T1000 (cell line): ENCODE measurements at regions not wholly inside any gene's neighbourhood (a gene's known extent, or its start where the extent isn't known, plus 50 kb on each side); places are given as distances from the start of the nearest gene placed in this dataset.
"Not testable (repeated sequence)": the region's sequence is repeated elsewhere in the genome, so short reads cannot be mapped to it uniquely, and the experiment has no call there.

Experiments used
- DNase-seq: peaks from one replicate; lab custom pipeline; 2025; ENCODE audit warnings: mixed read lengths; lab: John Stamatoyannopoulos, UW

DNA sequence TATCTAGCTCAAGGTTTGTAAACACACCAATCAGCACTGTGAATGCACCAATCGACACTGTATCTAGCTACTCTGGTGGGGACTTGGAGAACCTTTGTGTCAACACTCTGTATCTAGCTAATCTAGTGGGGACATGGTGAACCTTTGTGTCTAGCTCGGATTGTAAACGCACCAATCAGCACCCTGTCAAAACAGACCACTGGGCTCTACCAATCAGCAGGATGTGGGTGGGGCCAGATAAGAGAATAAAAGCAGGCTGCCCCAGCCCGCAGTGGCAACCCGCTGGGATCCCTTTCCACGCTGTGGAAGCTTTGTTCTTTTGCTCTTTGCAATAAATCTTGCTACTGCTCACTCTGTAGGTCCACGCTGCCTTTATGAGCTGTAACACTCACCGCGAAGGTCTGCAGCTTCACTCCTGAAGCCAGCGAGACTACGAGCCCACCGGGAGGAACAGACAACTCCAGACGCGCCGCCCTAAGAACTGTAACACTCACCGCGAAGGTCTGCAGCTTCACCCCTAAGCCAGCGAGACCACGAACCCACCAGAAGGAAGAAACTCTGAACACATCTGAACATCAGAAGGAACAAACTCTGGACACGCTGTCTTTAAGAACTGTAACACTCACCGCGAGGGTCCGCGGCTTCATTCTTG is 128.5 kb downstream of the MRPL14 start:
- not testable (repeated sequence) for DNase-seq

DNA sequence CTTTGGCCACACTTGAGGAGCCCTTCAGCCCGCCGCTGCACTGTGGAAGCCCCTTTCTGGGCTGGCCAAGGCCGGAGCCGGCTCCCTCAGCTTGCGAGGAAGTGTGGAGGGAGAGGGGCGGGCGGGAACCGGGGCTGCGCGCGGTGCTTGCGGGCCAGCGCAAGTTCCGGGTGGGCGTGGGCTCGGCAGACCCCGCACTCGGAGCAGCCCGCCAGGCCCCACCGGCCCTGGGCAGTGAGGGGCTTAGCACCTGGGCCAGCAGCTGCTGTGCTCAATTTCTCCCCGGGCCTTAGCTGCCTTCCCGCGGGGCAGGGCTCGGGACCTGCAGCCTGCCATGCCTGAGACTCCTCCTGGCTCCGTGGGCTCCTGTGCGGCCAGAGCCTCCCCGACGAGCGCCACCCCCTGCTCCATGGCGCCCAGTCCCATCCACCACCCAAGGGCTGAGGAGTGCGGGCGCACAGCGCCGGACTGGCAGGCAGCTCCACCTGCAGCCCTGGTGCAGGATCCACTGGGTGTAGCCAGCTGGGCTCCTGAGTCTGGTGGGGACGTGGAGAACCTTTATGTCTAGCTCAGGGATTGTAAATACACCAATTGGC is 129.2 kb downstream of the MRPL14 start:
- DNase-seq, result not testable (repeated sequence)

DNA sequence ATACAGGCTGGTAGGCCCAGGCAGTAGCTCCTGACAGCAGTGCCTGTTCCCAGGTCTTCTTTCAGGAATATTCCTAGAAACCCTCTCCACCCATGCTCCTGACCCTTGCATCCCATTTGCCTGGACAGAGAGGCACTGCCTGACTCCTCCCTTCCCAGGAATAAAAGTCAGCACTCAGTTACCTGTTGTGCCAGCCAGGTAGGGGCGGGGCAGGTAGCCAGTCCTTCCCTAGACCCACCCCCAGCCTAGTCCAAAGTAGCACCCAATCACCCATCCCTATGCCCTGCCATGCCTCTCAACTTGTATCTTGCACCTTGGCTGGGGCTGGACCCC is 129.9 kb downstream of the MRPL14 start:
- DNase-seq, result no peak

DNA sequence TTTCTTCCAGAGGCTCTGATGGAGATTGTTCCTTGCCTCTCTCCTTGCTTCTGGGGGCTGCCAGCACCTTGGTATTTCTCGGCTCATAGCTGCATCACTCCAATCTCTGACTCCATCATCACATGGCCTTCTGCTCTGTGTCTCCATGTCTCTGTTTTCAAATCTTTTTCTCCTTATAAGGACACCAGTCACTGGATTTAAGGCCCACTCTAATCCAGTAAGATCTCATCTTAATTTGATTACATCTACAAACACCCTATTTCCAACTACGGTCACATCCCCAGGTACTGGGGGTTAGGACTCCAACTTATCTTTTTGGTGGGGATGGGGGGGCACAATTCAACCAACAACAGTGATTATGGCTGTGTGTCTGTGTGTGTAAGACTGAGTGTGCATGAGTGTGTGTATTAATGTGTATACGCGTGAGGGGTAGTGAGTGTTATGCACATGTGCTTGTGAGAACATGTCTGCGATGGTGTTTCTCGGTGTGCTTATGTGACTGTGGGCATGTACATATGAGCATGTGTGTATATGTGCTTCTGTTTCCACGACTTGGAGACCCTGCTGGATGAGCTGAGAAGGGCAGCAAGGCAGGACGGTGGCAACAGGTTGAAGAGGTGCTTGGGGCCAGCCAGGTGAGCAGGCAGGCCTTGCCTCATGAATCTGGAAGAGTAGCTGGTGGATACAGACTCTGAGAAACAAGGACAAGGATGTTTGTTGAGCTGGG is 130.5 kb downstream of the MRPL14 start:
- no peak for DNase-seq

DNA sequence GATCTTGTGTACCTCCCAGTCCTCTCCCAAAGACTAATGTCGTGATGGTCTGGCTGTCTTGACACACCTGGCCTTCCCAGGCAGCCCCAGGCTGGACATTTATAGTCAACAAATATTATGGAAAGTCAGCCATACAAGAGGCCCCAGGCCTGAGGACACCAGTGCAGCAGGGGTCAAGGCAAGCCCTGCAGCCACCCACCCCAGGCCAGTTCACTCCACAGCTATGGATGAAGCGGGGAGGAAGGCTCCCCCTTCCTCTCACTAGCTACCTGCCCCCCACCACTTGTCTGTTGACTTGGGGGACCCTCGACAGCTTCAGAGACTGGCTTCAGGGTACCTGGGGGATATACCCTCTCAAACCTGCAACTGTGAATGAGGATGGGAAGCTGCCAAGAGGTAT is 132.1 kb downstream of the MRPL14 start:
- DNase-seq, result no peak

DNA sequence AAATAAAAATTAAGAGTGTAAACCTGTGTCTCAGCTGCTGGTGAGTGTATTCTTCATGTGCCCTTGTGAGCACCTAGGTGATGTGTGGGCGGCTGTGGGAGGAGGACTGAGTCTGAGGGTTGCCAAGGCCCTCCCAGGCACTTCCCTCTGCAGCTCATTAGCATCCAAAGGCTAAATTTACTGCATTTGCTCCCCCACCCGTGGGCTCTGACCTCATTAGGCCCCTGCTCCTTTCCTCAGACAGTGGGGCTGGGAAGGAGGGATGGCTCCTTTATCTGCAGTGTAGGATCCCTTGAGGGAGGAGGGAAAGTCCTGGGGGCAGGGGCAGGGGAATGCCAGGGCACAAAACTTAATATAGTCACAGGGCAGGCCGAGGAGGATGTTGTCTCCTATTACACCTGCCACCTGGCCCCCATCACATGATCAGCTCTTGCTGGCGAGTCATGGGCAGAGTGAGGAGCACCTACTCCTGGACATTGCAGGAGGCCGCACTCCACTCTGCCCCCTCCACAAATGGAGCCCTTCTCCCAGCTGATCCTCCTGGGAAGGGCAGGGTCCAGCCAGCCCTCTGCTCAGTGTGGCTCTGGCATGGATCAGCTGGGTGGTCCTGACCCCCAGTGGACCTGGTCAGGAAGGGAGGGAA is 133.2 kb downstream of the MRPL14 start:
- DNase-seq, result no peak

DNA sequence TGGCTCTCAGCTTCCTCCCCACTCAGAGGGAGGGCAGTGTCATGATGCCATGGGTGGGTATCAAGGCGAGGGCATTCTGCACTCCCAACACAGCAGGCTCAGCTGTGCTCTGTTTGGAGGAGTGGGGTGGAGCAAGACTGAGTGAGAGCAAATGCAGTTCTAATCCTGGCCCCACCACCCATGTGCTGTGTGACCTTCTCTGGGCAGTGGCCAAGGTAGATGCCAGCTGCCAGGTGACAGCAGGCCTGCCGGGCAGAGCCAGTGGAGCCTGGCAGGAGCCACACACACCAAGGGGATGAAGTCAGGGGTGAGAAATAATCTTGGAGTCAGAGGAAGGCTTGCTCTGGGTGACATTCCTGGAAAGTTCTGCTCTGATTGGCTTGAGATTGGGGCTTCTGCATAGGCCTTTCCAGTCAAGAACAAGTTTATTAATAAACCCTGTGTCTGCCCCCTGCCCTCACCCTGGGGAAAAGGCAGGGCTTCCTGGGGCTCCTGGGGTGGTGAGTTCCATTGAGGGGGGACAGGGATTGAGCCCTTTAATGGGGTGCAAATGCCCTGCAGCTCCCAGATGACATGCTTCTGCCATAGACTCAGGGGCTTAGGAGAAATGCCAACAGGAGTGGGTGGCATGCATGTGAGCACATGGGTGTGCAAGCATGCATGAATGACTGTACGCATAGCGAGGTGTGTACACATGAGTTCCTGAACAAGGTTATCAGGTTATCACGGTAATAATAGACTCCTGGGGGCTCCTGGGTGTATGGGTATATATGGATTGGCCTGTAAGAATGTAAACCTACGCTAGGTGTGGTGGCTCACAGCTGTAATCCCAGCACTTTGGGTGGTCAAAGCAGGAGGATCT is 134.2 kb downstream of the MRPL14 start:
- no peak for DNase-seq

DNA sequence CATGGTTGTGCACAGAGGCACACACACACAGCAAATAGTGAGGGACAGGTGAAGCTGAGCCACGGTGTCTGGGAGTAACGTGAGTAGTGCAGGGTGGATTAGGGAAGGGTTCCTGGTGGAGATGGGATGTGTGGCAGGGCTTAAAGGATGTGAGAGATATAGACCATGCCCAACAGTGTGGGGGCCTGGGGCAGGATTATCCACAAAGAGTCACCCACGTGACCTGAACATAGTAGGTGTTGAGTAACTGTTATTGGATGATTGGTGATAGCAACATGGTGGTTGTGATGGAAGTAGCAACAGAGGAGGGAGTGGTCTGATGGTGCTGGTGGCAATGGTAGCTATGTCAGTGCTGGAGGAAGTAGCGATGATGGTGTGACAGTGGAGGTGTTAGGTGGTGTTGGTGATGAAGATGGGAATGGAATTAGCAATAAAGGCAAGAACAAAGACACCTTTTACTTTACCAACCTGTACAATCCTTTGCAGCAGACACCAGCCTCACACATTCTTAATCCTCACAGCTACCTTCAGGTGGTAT is 135.1 kb downstream of the MRPL14 start:
- DNase-seq, result no peak

DNA sequence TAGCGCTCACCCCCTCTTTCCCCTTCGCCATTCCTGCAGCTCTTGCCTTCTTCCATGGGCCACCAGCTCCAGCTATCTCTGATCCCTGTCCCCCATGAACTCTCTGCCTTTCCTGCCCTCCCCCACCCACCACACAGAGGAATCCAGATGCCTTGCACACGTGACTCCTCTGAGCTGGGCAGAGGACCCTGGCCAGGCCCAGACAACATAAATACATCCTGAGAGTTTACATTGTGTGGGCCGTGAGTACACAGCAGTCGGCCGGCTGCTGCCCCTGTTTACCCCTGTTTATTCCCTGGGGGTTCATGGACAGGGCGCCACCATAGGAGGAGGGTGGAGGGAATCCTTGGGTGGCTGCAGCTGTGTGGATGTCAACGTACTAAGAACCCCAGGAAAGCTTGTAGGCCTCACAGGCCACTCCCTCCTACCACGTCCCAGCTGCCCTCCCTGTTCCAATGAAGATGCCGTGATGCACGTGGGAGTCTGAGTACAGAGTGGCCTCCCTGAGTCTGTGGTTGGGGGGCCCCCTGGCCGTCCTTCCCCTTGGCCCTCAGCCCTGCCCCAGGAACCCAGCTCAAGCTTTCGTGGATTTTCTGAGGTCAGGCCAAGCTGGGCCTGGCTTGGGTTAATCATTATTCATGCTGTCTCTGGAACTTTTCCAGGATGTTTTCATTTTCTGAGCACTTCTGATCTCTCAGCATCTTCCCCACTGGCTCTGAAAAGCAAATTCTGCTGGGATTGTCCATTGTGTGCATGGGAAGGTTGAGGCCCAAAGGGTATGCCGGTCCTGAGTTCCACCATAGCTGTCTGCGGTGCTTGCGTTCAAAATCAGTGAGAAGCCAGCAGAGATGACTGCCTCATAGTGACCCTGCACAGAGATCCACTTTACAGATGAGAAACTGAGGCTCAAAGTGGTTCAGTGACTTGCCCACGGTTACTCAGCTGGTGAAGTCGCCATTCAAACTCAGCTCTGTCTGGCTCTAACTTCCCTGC is 136.3 kb downstream of the MRPL14 start:
- DNase-seq, result no peak

DNA sequence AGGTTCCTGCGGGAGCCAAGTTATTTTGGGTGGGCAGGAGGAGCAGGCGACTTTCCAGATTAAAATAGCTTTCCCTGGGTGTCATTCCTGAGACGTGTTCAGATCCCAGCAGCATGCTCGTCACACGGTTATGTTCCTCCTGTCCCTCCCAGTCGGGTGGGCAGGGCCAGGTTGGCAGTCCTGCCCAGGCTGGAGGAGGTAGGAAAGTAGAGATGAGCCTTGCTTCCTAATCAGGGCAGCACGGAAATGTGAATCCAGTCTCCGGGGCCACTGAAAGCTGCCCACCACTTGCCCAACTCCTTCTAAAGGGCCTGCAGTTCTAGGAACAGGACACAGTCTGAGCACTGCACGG is 137.0 kb downstream of the MRPL14 start:
- DNase-seq, result no peak

DNA sequence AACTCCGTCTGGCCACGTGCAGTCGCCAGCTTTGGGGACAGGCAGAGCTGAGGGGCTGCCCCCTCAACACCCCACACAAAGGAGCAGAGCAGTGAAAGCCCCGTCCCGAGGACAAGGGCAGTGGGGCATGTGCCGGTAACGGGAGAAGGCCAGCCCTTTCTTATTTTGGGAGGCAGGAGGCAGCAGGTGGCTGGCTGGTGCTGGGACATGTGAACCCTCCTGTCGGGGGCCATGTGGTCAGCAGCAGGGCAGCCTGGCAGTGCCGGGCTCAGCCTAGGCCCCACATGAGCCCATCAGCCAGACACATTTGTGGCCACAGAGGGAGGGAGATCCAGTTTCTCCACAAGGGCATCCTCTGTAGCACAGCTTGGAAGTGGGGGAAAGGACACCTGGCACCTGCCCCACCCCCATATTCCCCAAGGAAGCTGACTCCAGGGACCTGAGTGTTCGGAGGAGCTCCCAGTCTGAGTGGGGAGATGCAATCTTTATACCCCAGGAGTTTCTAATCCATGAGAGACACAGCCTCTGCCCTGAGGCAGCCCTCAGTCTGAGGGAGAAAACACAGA is 137.6 kb downstream of the MRPL14 start:
- DNase-seq, result no peak

DNA sequence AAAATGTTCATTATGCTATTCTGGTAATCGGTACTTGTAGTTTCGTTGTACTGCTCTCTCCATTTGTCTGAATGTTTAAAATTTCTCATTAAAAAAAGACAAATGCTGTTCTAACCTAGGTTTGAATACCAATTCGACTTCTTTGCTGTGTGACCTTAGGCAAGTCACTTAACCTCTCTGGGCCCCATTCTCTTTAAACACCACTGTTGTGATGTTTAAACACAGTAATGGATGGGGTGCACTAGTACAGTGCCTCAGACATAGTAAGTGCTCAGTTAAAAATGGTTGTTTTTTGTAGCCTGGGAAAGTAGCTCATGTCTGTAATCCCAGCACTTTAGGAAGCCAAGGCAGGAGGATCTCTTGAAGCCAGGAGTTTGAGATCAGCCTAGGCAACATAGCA is 138.5 kb downstream of the MRPL14 start:
- no peak for DNase-seq

DNA sequence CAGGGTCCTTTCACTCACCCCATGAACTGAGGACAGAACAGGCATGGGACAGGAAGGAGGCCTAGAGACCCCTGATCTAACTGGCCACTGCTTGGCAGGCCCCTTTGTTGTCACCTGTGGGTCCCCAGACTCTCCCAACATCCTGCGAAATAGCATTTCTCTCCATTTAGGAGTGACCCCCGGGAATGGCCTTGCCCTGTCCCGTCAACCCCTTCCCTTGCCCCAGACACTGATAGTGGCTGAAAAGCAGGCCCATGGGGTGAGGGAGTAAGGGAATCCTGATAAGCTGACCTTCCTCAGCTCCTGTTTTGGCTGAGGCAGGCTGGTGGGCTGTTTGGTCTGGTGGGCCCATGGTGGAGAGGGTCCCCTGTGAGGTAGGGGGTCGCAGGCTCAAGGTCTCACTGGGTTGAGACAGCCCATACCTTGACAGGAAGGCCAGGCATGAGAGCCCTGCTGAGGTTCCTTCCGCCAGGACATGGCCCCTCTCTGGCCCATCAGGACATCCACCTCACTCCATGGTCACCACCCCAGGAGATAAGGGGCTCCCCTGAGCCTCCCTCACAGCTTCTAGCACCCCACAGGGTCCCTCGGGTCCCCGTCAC is 139.3 kb downstream of the MRPL14 start:
- DNase-seq, result no peak

DNA sequence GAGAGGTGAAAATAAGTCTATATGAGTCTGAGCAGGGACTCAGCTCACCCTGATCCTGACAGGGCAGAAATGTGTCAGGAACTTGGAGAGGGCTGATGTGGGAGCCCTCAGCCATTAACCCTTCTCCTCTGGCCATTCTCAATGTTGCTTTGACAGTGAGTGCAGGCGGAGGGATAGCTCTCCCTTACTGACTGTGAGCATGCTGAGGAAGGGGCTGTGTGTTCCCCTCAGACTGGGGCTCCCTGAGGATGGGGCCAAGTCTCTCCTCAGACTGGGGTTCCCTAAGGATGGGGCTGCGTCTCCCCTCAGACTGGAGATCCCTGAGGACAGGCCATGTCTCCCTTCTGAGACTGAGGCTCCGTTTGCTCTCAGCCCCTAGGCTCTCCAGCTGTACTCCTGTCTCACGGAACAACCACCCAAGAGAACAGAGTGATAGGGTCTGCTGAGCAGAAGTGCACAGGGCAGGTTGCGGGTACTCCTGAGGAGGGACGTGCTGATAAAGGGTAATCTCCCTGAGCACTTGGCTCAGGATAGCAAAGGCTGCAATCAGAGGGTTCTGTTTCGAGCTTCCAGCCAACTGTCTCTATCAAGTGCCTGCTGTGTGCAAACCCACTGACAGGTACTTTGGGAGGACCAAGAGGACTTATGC is 141.0 kb downstream of the MRPL14 start:
- DNase-seq, result no peak

DNA sequence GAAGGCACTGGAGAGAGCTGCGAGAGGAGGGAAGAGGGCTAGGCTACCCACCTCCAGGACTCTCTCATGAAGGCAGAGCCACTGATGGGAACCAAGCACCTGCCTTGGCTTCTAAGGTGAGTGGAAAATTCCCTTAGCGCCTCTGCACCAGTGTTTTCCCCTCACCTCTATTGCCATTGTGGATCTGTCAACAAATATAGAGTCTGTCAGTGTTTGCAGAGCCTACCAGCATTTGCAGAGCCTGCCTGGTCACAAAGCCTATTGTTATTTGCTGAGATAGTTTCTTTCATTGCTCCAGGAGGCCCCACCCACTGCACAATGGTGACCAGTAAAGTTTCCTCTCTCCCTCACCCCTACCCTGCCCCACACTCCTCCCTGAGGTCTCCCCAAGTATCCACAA is 141.9 kb downstream of the MRPL14 start:
- no peak for DNase-seq

DNA sequence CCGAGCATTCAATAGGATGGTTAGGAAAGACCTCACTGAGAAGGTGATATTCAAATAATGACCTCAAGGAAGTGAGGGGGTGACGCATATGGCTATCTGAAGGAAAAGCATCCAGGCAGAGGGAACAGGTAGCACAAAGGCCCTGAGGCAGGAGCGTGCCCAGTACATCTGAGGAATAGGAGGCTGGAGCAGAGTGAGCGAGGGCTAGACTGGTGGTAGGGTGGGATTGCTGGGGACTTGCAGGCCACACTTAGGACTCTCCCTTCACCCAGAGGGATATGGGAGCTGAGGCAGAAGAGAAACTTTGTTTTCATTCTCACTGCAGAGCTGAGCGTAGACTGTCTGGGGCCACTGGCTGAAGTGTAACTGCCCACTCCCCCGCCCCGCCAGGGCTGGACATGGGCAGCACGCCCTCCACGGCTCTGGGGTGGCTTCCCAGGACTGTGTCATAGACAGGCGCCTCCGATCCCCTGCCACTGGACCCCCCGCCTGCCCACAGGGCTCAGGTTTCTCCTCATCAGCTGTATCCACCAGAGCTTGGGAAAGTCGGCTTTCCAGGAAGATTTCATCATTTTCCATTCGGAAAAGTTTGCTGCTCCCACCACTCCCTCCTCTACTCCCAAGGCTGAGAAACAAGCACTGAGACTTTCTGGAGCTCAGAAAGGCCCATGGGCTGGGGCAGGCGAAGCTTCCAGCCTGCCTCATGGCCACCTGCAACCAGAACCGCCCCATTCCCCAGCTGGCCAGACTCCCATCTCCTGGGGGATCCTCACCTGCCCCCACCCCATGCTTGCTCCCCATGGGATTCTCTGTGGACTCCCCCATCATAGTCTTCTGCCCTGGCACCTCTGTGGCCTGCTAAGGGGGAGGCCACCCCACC is 142.6 kb downstream of the MRPL14 start:
- DNase-seq, result no peak

DNA sequence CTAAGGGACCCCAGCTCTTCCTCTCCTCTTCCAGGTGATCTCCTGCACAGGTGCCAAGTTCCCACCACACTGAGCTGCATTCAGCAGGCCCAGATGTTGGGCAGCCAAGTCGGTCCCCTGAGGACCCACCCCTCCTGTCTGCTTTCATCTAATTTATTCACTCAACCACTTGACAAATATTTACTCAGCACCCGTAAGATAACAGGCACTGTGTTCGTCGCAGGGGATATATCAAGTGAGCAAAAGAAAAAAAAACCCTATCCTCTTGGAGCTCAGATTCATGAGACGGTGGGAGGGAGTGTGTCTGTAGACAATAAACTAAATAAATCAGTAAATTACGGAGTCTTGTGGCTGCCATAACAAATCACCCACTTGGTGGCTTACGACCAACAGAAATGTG is 143.6 kb downstream of the MRPL14 start:
- no peak for DNase-seq

DNA sequence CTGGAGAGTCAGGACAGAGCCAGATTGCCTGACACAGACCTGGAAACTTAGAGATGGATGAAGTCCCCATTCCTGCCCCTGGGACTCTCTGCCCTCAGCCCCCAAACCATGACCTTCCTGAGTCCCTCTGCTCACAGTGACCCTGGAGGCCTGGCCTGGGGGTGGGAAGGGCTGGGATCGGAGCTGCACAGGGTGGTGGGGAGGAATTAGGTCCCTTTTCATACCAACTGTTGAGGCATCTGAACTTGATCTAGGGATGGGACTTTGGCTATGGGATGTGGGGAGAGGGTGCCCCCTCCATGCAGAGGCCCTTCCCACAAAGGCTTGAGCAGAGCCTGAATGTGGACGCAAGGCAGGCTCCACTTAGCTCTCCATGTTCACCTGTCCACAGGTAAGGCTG is 144.1 kb downstream of the MRPL14 start:
- no peak for DNase-seq
